Upper lobe of left lung (tissue), 6 donors: ENCODE measurements at regions not wholly inside any gene's neighbourhood (a gene's known extent, or its start where the extent isn't known, plus 50 kb on each side); places are given as distances from the start of the nearest gene placed in this dataset.

Experiments
- ATAC-seq, 2 donors: fragments of 200-7000 bp; cut with Tn5 transposase; one replicate each; pipeline ENCODE4 v1.9.1; 2022; ENCODE audit warnings: mild to moderate bottlenecking in 2 of 2, moderate library complexity in 2 of 2; ENCODE audit not compliant: low FRiP score in 2 of 2
- DNase-seq, 2 donors: peaks; one replicate each; pipeline ENCODE4 v3.0.0-alpha.2; 2019 to 2020
- H3K27ac ChIP-seq, 4 donors: fragments of 200-600 bp; sonication (generic); one replicate each; pipeline ENCODE4 v1.5.1; 2016 to 2019
- H3K27me3 ChIP-seq, 4 donors: fragments of 200-600 bp; sonication (generic); one replicate each; pipeline ENCODE4 v1.5.1; 2017 to 2019
- H3K36me3 ChIP-seq, 4 donors: fragments of 200-600 bp; sonication (generic); one replicate each; pipeline ENCODE4 v1.5.1; 2016 to 2019
- H3K4me1 ChIP-seq, 4 donors: fragments of 200-600 bp; sonication (generic); one replicate each; pipeline ENCODE4 v1.5.1; 2018 to 2019
- H3K4me3 ChIP-seq, 4 donors: fragments of 200-600 bp; sonication (generic); one replicate each; pipeline ENCODE4 v1.5.1; 2017 to 2019; ENCODE audit warnings: mild to moderate bottlenecking in 2 of 4, moderate library complexity in 1 of 4
- H3K9me3 ChIP-seq, 4 donors: fragments of 200-600 bp; sonication (generic); one replicate each; pipeline ENCODE4 v1.5.1; 2018 to 2019
- CTCF ChIP-seq, 6 experiments: fragments of 450-650 bp in 4 of 6; fragments of 200-600 bp in 2 of 6; sonication (generic) in 2 of 6; IDR thresholded peaks; one replicate each; pipeline ENCODE4 v1.5.1; 2016 to 2019; ENCODE audit warnings: antibody characterized with exemption in 6 of 6
- EP300 ChIP-seq, 4 donors: sonication (generic); formaldehyde crosslinking; IDR thresholded peaks; one replicate each; pipeline ENCODE4 v1.5.1; 2017; ENCODE audit warnings: antibody characterized with exemption in 4 of 4, control low read depth in 2 of 4
- POLR2A ChIP-seq, 4 donors: fragments of 450-650 bp; IDR thresholded peaks; one replicate each; pipeline ENCODE4 v1.5.1; 2016 to 2017; ENCODE audit warnings: antibody characterized with exemption in 4 of 4, mild to moderate bottlenecking in 2 of 4
- POLR2AphosphoS5 ChIP-seq, 2 donors: sonication (generic); formaldehyde crosslinking; IDR thresholded peaks; one replicate each; pipeline ENCODE4 v1.5.1; 2017; ENCODE audit warnings: antibody characterized with exemption in 2 of 2
- WGBS, 2 donors: methylation state at CpG; one replicate each; pipeline ENCODE4 v1.1.5; 2017 to 2018; 5-methylcytosine and 5-hydroxymethylcytosine counted together
- donor health status: DM: no; HTN: no; CAD: no; lungs with moderate emphysema.
- donor health status: DM: no; HTN: yes; CAD: no; lungs with severe emphysema.

- no peak for DNase-seq
- no peak for TF ChIP-seq POLR2A (IDR thresholded peaks at IDR 0.05)
- no peak for TF ChIP-seq EP300 (IDR thresholded peaks at IDR 0.05)
- no peak for TF ChIP-seq CTCF (IDR thresholded peaks at IDR 0.05)
- no peak for TF ChIP-seq POLR2AphosphoS5 (IDR thresholded peaks at IDR 0.05)
- 70 to 81% methylated on average over 15 of the region's 15 CpGs for WGBS, 2 donors
- H3K9me3 ChIP-seq: no peaks in the 10 kb centered on the region
- no peak for ATAC-seq
- no peak overlapping the region for H3K4me3 ChIP-seq
- H3K27me3 ChIP-seq: no peaks in the 10 kb centered on the region
- H3K27ac ChIP-seq: no peak overlapping the region
- H3K36me3 ChIP-seq: no peaks in the 10 kb centered on the region
- no peaks in the 10 kb centered on the region for H3K4me1 ChIP-seq
Observed at GRCh38 chr19:28509079-28509895, 703.7 kb downstream of the UQCRFS1 start.

DNA sequence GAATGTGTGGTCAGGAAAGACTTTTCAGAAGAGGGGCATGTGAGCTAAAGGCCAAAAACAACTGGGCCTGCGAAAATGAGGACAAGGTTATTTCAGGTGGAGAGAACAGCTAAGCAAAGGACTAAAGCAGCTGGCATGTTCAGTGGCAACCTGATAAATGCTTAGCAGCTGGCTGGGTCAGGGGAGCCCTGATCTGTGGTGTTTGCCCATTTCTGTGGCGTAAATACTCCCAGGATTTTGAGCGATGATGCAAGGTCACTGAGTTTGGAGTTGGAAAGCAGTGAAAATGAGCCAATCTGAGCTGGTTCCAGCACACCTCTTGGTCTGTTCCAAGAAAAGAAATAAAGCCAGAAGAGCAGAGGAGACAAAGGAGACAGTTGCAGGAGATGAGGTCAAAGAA is 704.3 kb downstream of the UQCRFS1 start:
- Histone ChIP-seq H3K27ac (no peak overlapping the region), H3K36me3 (no peaks in the 10 kb centered on the region), H3K4me3 (no peak overlapping the region), H3K4me1 (no peaks in the 10 kb centered on the region), H3K27me3 (no peaks in the 10 kb centered on the region), H3K9me3 (no peaks in the 10 kb centered on the region)
- ATAC-seq (no peak), DNase-seq (no peak)
- WGBS, 2 donors: 84 to 97% methylated on average over 3 of the region's 3 CpGs
- no peak for TF ChIP-seq EP300 (IDR thresholded peaks at IDR 0.05)
- no peak for TF ChIP-seq CTCF (IDR thresholded peaks at IDR 0.05)
- TF ChIP-seq POLR2A (IDR thresholded peaks at IDR 0.05): no peak
- no peak for TF ChIP-seq POLR2AphosphoS5 (IDR thresholded peaks at IDR 0.05)

GRCh38 chr19:28505933-28506332 is 707.0 kb downstream of the UQCRFS1 start:
- Histone ChIP-seq H3K27ac (no peak overlapping the region), H3K36me3 (no peaks in the 10 kb centered on the region), H3K9me3 (no peaks in the 10 kb centered on the region), H3K4me1 (no peaks in the 10 kb centered on the region), H3K27me3 (no peaks in the 10 kb centered on the region), H3K4me3 (no peak overlapping the region)
- ATAC-seq: no peak
- no peak for DNase-seq
- no peak for TF ChIP-seq POLR2AphosphoS5 (IDR thresholded peaks at IDR 0.05)
- 78 to 90% methylated on average over 2 of the region's 2 CpGs for WGBS, 2 donors

GRCh38 chr19:28505134-28505533 is 707.8 kb downstream of the UQCRFS1 start:
- DNase-seq (no peak), ATAC-seq (peak in 1 of 2 donors; percentile 6)
- TF ChIP-seq EP300 (IDR thresholded peaks at IDR 0.05): no peak
- TF ChIP-seq CTCF (IDR thresholded peaks at IDR 0.05): no peak
- no peak for TF ChIP-seq POLR2A (IDR thresholded peaks at IDR 0.05)
- no peak for TF ChIP-seq POLR2AphosphoS5 (IDR thresholded peaks at IDR 0.05)
- Histone ChIP-seq H3K4me3 (no peak overlapping the region), H3K4me1 (peaks cover 0 to 8% (median 5%) of the 10 kb centered on the region in 4 donors), H3K36me3 (no peaks in the 10 kb centered on the region), H3K9me3 (no peaks in the 10 kb centered on the region), H3K27me3 (no peaks in the 10 kb centered on the region), H3K27ac (no peak overlapping the region)
- WGBS, 2 donors: 71 to 82% methylated on average over 1 to 3 of the region's 3 CpGs

DNA sequence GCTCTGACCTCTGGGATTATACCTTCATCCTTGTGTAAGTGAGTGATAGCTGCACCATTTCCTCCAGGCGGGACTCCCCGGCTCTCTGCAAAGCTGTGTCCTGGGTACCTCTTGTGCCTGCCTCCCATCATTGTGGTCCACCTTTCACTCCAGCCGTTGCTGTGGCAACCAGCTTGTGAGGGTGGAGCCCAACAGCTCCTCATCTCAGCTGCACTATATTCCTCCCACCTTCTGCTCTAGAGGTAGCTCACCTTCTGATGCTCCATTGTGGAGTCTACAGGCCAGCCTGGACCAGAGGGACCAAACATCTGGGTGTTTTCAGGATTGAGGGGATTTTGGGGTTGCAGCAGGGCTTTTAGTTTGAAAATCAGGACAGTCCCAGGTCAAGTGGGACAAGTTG is 708.2 kb downstream of the UQCRFS1 start:
- WGBS, 2 donors: 80 to 89% methylated on average over 3 of the region's 3 CpGs
- DNase-seq: no peak
- H3K27me3 ChIP-seq: no peaks in the 10 kb centered on the region
- ATAC-seq: peak in 1 of 2 donors; percentile 54
- TF ChIP-seq EP300 (IDR thresholded peaks at IDR 0.05) (no peak), POLR2A (IDR thresholded peaks at IDR 0.05) (no peak), POLR2AphosphoS5 (IDR thresholded peaks at IDR 0.05) (no peak), CTCF (IDR thresholded peaks at IDR 0.05) (no peak)
- H3K36me3 ChIP-seq: no peaks in the 10 kb centered on the region
- H3K4me3 ChIP-seq: no peak overlapping the region
- H3K27ac ChIP-seq: no peak overlapping the region
- H3K9me3 ChIP-seq: no peaks in the 10 kb centered on the region
- H3K4me1 ChIP-seq: peaks cover 0 to 12% (median 9%) of the 10 kb centered on the region in 4 donors
